Trophoblast cell (in vitro differentiated cells and primary cell): ENCODE measurements at regions not wholly inside any gene's neighbourhood (a gene's known extent, or its start where the extent isn't known, plus 50 kb on each side); places are given as distances from the start of the nearest gene placed in this dataset.
A peak's percentile ranks its signal among the peaks of the same experiment; 100 is the strongest.

Source experiments
- DNase-seq, 2 donors: peaks; one replicate each; pipeline ENCODE4 v3.0.0-alpha.2; 2016
- H2AFZ ChIP-seq: 2 replicates; pipeline ENCODE4 v1.6.1; 2013; ENCODE audit warnings: low read length, moderate library complexity, mild to moderate bottlenecking; ENCODE audit not compliant: insufficient read depth, poor library complexity
- H2AK5ac ChIP-seq: 2 replicates; pipeline ENCODE4 v1.6.1; 2013; ENCODE audit warnings: mild to moderate bottlenecking, low read length
- H2BK120ac ChIP-seq: 2 replicates; pipeline ENCODE4 v1.6.1; 2013; ENCODE audit warnings: low read length, mild to moderate bottlenecking, moderate library complexity; ENCODE audit not compliant: insufficient read depth, poor library complexity
- H2BK12ac ChIP-seq: 2 replicates; pipeline ENCODE4 v1.6.1; 2013; ENCODE audit warnings: mild to moderate bottlenecking, low read length, moderate library complexity
- H2BK5ac ChIP-seq: 2 replicates; pipeline ENCODE4 v1.6.1; 2013; ENCODE audit warnings: low read length, low read depth, moderate library complexity, mild to moderate bottlenecking; ENCODE audit not compliant: poor library complexity
- H3K14ac ChIP-seq: 2 replicates; pipeline ENCODE4 v1.6.1; 2013; ENCODE audit warnings: mild to moderate bottlenecking, low read length
- H3K18ac ChIP-seq: 2 replicates; pipeline ENCODE4 v1.6.1; 2013; ENCODE audit warnings: mild to moderate bottlenecking, low read length
- H3K23ac ChIP-seq: 2 replicates; pipeline ENCODE4 v1.6.1; 2013; ENCODE audit warnings: low read length
- H3K27ac ChIP-seq: 2 replicates; pipeline ENCODE4 v1.5.1; 2013; ENCODE audit warnings: low read depth, mild to moderate bottlenecking, inconsistent platforms, low read length, moderate library complexity
- H3K27me3 ChIP-seq: 2 replicates; pipeline ENCODE4 v1.6.1; 2013; ENCODE audit warnings: inconsistent platforms, mild to moderate bottlenecking, low read length, moderate library complexity; ENCODE audit not compliant: insufficient read depth
- H3K36me3 ChIP-seq, 2 experiments: 1 replicate in 1 of 2; 2 replicates in 1 of 2; pipeline ENCODE4 v1.6.1; 2013; ENCODE audit warnings: low read length in 2 of 2, mild to moderate bottlenecking in 2 of 2, moderate library complexity in 1 of 2; ENCODE audit not compliant: insufficient read depth in 2 of 2, control insufficient read depth in 1 of 2
- H3K4ac ChIP-seq: 2 replicates; pipeline ENCODE4 v1.6.1; 2013; ENCODE audit warnings: low read depth, mild to moderate bottlenecking, low read length, moderate library complexity
- H3K4me1 ChIP-seq, 2 experiments: 1 replicate in 1 of 2; 2 replicates in 1 of 2; pipeline ENCODE4 v1.6.1; 2013; ENCODE audit warnings: low read length in 2 of 2, mild to moderate bottlenecking in 2 of 2, moderate library complexity in 1 of 2; ENCODE audit not compliant: insufficient read depth in 2 of 2, control insufficient read depth in 1 of 2
- H3K4me2 ChIP-seq: 2 replicates; pipeline ENCODE4 v1.6.1; 2013; ENCODE audit warnings: inconsistent platforms, mild to moderate bottlenecking, low read length, moderate library complexity
- H3K4me3 ChIP-seq: 2 replicates; pipeline ENCODE4 v1.5.1; 2013; ENCODE audit warnings: mild to moderate bottlenecking, low read depth, low read length, inconsistent platforms
- H3K79me1 ChIP-seq: one replicate; pipeline ENCODE4 v1.6.1; 2013; ENCODE audit warnings: low read length
- H3K79me2 ChIP-seq: 2 replicates; pipeline ENCODE4 v1.6.1; 2013; ENCODE audit warnings: low read length, mild to moderate bottlenecking; ENCODE audit not compliant: control insufficient read depth, insufficient read depth, poor library complexity
- H3K9ac ChIP-seq: 2 replicates; pipeline ENCODE4 v1.6.1; 2013; ENCODE audit warnings: mild to moderate bottlenecking, low read length
- H3K9me3 ChIP-seq: 2 replicates; pipeline ENCODE4 v1.6.1; 2013; ENCODE audit warnings: low read depth, mild to moderate bottlenecking, control low read depth, inconsistent platforms, low read length; ENCODE audit not compliant: insufficient read depth
- H4K12ac ChIP-seq: 2 replicates; pipeline ENCODE4 v1.6.1; 2013; ENCODE audit warnings: low read depth, mild to moderate bottlenecking, low read length, moderate library complexity
- H4K8ac ChIP-seq: 2 replicates; pipeline ENCODE4 v1.6.1; 2013; ENCODE audit warnings: low read depth, mild to moderate bottlenecking, low read length, moderate library complexity
- H4K91ac ChIP-seq: one replicate; pipeline ENCODE4 v1.6.1; 2013; ENCODE audit warnings: low read depth, mild to moderate bottlenecking, low read length, moderate library complexity
- WGBS: extraction: QIAGEN DNeasy Blood & Tissue Kit; methylation state at CpG from one replicate; pipeline ENCODE4 v1.1.7; 2013; ENCODE audit warnings: missing lambda C conversion rate; ENCODE audit not compliant: insufficient read length, insufficient coverage; ENCODE audit errors: extremely low coverage; 5-methylcytosine and 5-hydroxymethylcytosine counted together

GRCh38 chr13:50529154-50529882 is 314.2 kb downstream of the DLEU7 start:
- H3K14ac ChIP-seq = peak overlapping the region; percentile 18
- peaks cover 2% of the 10 kb centered on the region for H3K9me3 ChIP-seq
- H3K18ac ChIP-seq = no peak overlapping the region
- peak overlapping the region; percentile 26 for H2AFZ ChIP-seq
- peaks cover 4% of the 10 kb centered on the region for H3K79me2 ChIP-seq
- no peak overlapping the region for H3K23ac ChIP-seq
- H3K4me1 ChIP-seq = peaks cover 5 to 9% of the 10 kb centered on the region in 2 experiments
- no peak overlapping the region for H2AK5ac ChIP-seq
- H3K27ac ChIP-seq = no peak overlapping the region
- H3K4me3 ChIP-seq = no peak overlapping the region
- peaks cover 7% of the 10 kb centered on the region for H3K79me1 ChIP-seq
- H3K4me2 ChIP-seq = no peak overlapping the region
- H3K27me3 ChIP-seq = no peaks in the 10 kb centered on the region
- H4K91ac ChIP-seq = peak overlapping the region; percentile 45
- no peak overlapping the region for H3K9ac ChIP-seq
- no peak overlapping the region for H4K12ac ChIP-seq
- H2BK5ac ChIP-seq = peak overlapping the region; percentile 45
- H3K4ac ChIP-seq = no peak overlapping the region
- H2BK120ac ChIP-seq = peak overlapping the region; percentile 83
- H4K8ac ChIP-seq = peak overlapping the region; percentile 33
- H3K36me3 ChIP-seq = no peaks in the 10 kb centered on the region
- DNase-seq = peak; percentile 62 to 74
- no CpG with 5 or more reads among the region's 12 CpGs for WGBS
- H2BK12ac ChIP-seq = peak overlapping the region; percentile 89

GRCh38 chr13:50531917-50532899 is 311.3 kb downstream of the DLEU7 start:
- no peak overlapping the region for H3K23ac ChIP-seq
- peaks cover 4% of the 10 kb centered on the region for H3K79me2 ChIP-seq
- H3K36me3 ChIP-seq = no peaks in the 10 kb centered on the region
- no peak overlapping the region for H3K4me2 ChIP-seq
- peak in 1 of 2 donors; percentile 34 for DNase-seq
- no peak overlapping the region for H3K18ac ChIP-seq
- H3K9me3 ChIP-seq = peaks cover 2% of the 10 kb centered on the region
- H2BK12ac ChIP-seq = no peak overlapping the region
- H4K12ac ChIP-seq = no peak overlapping the region
- no peak overlapping the region for H4K91ac ChIP-seq
- H3K27me3 ChIP-seq = no peaks in the 10 kb centered on the region
- WGBS = no CpG with 5 or more reads among the region's 5 CpGs
- H3K4ac ChIP-seq = no peak overlapping the region
- H3K4me3 ChIP-seq = no peak overlapping the region
- no peak overlapping the region for H3K9ac ChIP-seq
- H2BK5ac ChIP-seq = no peak overlapping the region
- peaks cover 7% of the 10 kb centered on the region for H3K79me1 ChIP-seq
- H4K8ac ChIP-seq = no peak overlapping the region
- peaks cover 5 to 9% of the 10 kb centered on the region in 2 experiments for H3K4me1 ChIP-seq
- H3K27ac ChIP-seq = no peak overlapping the region
- no peak overlapping the region for H2AK5ac ChIP-seq
- H3K14ac ChIP-seq = no peak overlapping the region
- H2AFZ ChIP-seq = no peak overlapping the region
- no peak overlapping the region for H2BK120ac ChIP-seq

GRCh38 chr13:50535050-50535449 is 308.4 kb downstream of the DLEU7 start:
- H2BK12ac ChIP-seq = no peak overlapping the region
- no peak overlapping the region for H4K12ac ChIP-seq
- H2BK5ac ChIP-seq = no peak overlapping the region
- no peak overlapping the region for H3K23ac ChIP-seq
- no peak overlapping the region for H2AK5ac ChIP-seq
- no peak overlapping the region for H3K4me2 ChIP-seq
- no peaks in the 10 kb centered on the region for H3K9me3 ChIP-seq
- H3K27ac ChIP-seq = no peak overlapping the region
- H3K27me3 ChIP-seq = no peaks in the 10 kb centered on the region
- H3K14ac ChIP-seq = no peak overlapping the region
- H3K18ac ChIP-seq = no peak overlapping the region
- no peak overlapping the region for H2BK120ac ChIP-seq
- H4K8ac ChIP-seq = no peak overlapping the region
- H3K79me2 ChIP-seq = no peaks in the 10 kb centered on the region
- no peak overlapping the region for H3K4me3 ChIP-seq
- no peak overlapping the region for H3K4ac ChIP-seq
- no peaks in the 10 kb centered on the region for H3K4me1 ChIP-seq
- no peak overlapping the region for H4K91ac ChIP-seq
- no peaks in the 10 kb centered on the region for H3K36me3 ChIP-seq
- no peak for DNase-seq
- no peak overlapping the region for H2AFZ ChIP-seq
- H3K9ac ChIP-seq = no peak overlapping the region
- no peaks in the 10 kb centered on the region for H3K79me1 ChIP-seq

GRCh38 chr13:50537029-50537428 is 306.5 kb downstream of the DLEU7 start:
- no peak overlapping the region for H3K4me2 ChIP-seq
- H3K23ac ChIP-seq = no peak overlapping the region
- H3K9ac ChIP-seq = no peak overlapping the region
- no peak overlapping the region for H2BK120ac ChIP-seq
- H3K79me1 ChIP-seq = no peaks in the 10 kb centered on the region
- H4K91ac ChIP-seq = no peak overlapping the region
- H2BK12ac ChIP-seq = no peak overlapping the region
- no peak overlapping the region for H3K18ac ChIP-seq
- H2AK5ac ChIP-seq = no peak overlapping the region
- H3K14ac ChIP-seq = no peak overlapping the region
- H2AFZ ChIP-seq = no peak overlapping the region
- H3K4me3 ChIP-seq = no peak overlapping the region
- H3K79me2 ChIP-seq = no peaks in the 10 kb centered on the region
- no peaks in the 10 kb centered on the region for H3K27me3 ChIP-seq
- no peak overlapping the region for H2BK5ac ChIP-seq
- no peak overlapping the region for H4K8ac ChIP-seq
- H3K4ac ChIP-seq = no peak overlapping the region
- no peak overlapping the region for H4K12ac ChIP-seq
- no peaks in the 10 kb centered on the region for H3K4me1 ChIP-seq
- DNase-seq = no peak
- no peak overlapping the region for H3K27ac ChIP-seq
- no CpG with 5 or more reads among the region's 1 CpG for WGBS
- no peaks in the 10 kb centered on the region for H3K9me3 ChIP-seq
- H3K36me3 ChIP-seq = no peaks in the 10 kb centered on the region
